ENCODE measurements at regions not wholly inside any gene's neighbourhood (a gene's known extent, or its start where the extent isn't known, plus 50 kb on each side); places are given as distances from the start of the nearest gene placed in this dataset.

GRCh38 chr2:142504754-142505153, 372.7 kb upstream of the KYNU start:
- DNase-seq = no peak
- WGBS (ENCODE audit: insufficient coverage) = no CpG with 5 or more reads among the region's 1 CpG
- Histone ChIP-seq H2AFZ (ENCODE audit: insufficient read depth, low read depth, low read length, poor library complexity, severe bottlenecking) (no peak overlapping the region), H4K20me1 (ENCODE audit: control insufficient read depth, insufficient read depth, low read length, poor library complexity, severe bottlenecking) (no peaks in the 10 kb centered on the region), H3K9ac (ENCODE audit: low read length) (no peak overlapping the region), H3K4me3 (ENCODE audit: control extremely low read depth in 1 of 5, extremely low read depth in 1 of 5, insufficient read depth in 1 of 5, low read depth in 2 of 5, low read length in 4 of 5) (no peak overlapping the region), H3K27me3 (replicated peaks in 1 of 4; ENCODE audit: control extremely low read depth in 1 of 4, control insufficient read depth in 3 of 4, insufficient read depth in 4 of 4, low read length in 3 of 4) (no peaks in the 10 kb centered on the region), H3K9me3 (ENCODE audit: control extremely low read depth in 1 of 3, control insufficient read depth in 2 of 3, insufficient read depth in 1 of 3, low read length in 2 of 3) (no peaks in the 10 kb centered on the region), H3K27ac (ENCODE audit: low read length in 2 of 2) (no peak overlapping the region), H3K4me2 (replicated peaks; ENCODE audit: low read depth, low read length, poor library complexity, severe bottlenecking) (no peak overlapping the region), H3K79me2 (ENCODE audit: control insufficient read depth, insufficient read depth, low read length) (no peaks in the 10 kb centered on the region), H3K36me3 (replicated peaks in 1 of 2; ENCODE audit: control extremely low read depth in 1 of 2, control insufficient read depth in 1 of 2, extremely low read depth in 1 of 2, insufficient read depth in 2 of 2, low read length in 1 of 2) (no peaks in the 10 kb centered on the region), H3K4me1 (ENCODE audit: control insufficient read depth in 2 of 2, insufficient read depth in 2 of 2, low read length in 2 of 2) (no peaks in the 10 kb centered on the region)
- H3K27me3 Mint-ChIP-seq = no peaks in the 10 kb centered on the region
- ChIA-PET POLR2A (no interaction called here), CTCF (no interaction called here)
- H3K4me1 Mint-ChIP-seq = no peaks in the 10 kb centered on the region
- no peak for ATAC-seq (ENCODE audit: low read depth)
- TF ChIP-seq EZH2 (IDR thresholded peaks at IDR 0.05; ENCODE audit: borderline replicate concordance, insufficient read depth, low read depth, low read length, poor library complexity, severe bottlenecking) = no peak
- TF ChIP-seq CTCF (IDR thresholded peaks at IDR 0.05) = no peak
- peaks cover 2% of the 10 kb centered on the region for H3K9me3 Mint-ChIP-seq (ENCODE audit: insufficient read depth)
- intact Hi-C loops (cut with micrococcal nuclease) = no loop called here
- H3K27ac Mint-ChIP-seq = no peak overlapping the region
- no peak overlapping the region for H3K4me3 Mint-ChIP-seq

GRCh38 chr2:142502402-142502801, 371.6 kb upstream of the LRP1B start:
- H3K27me3 Mint-ChIP-seq = no peaks in the 10 kb centered on the region
- no peak for TF ChIP-seq CTCF (IDR thresholded peaks at IDR 0.05)
- no peak for TF ChIP-seq EZH2 (IDR thresholded peaks at IDR 0.05; ENCODE audit: borderline replicate concordance, insufficient read depth, low read depth, low read length, poor library complexity, severe bottlenecking)
- H3K4me3 ChIP-seq (ENCODE audit: control extremely low read depth in 1 of 5, extremely low read depth in 1 of 5, insufficient read depth in 1 of 5, low read depth in 2 of 5, low read length in 4 of 5) = no peak overlapping the region
- no peak overlapping the region for H3K4me2 ChIP-seq (replicated peaks; ENCODE audit: low read depth, low read length, poor library complexity, severe bottlenecking)
- no peak overlapping the region for H3K4me3 Mint-ChIP-seq
- H3K9me3 ChIP-seq (ENCODE audit: control extremely low read depth in 1 of 3, control insufficient read depth in 2 of 3, insufficient read depth in 1 of 3, low read length in 2 of 3) = no peaks in the 10 kb centered on the region
- DNase-seq = no peak
- no peak overlapping the region for H3K27ac ChIP-seq (ENCODE audit: low read length in 2 of 2)
- no peaks in the 10 kb centered on the region for H3K4me1 Mint-ChIP-seq
- H2AFZ ChIP-seq (ENCODE audit: insufficient read depth, low read depth, low read length, poor library complexity, severe bottlenecking) = no peak overlapping the region
- H4K20me1 ChIP-seq (ENCODE audit: control insufficient read depth, insufficient read depth, low read length, poor library complexity, severe bottlenecking) = no peaks in the 10 kb centered on the region
- no peaks in the 10 kb centered on the region for H3K27me3 ChIP-seq (replicated peaks in 1 of 4; ENCODE audit: control extremely low read depth in 1 of 4, control insufficient read depth in 3 of 4, insufficient read depth in 4 of 4, low read length in 3 of 4)
- ATAC-seq (ENCODE audit: low read depth) = no peak
- H3K9ac ChIP-seq (ENCODE audit: low read length) = no peak overlapping the region
- no peak overlapping the region for H3K27ac Mint-ChIP-seq
- intact Hi-C loops (cut with micrococcal nuclease) = no loop called here
- H3K4me1 ChIP-seq (ENCODE audit: control insufficient read depth in 2 of 2, insufficient read depth in 2 of 2, low read length in 2 of 2) = no peaks in the 10 kb centered on the region
- H3K79me2 ChIP-seq (ENCODE audit: control insufficient read depth, insufficient read depth, low read length) = no peaks in the 10 kb centered on the region
- CTCF ChIA-PET = no interaction called here
- WGBS (ENCODE audit: insufficient coverage) = no CpG with 5 or more reads among the region's 1 CpG
- H3K9me3 Mint-ChIP-seq (ENCODE audit: insufficient read depth) = peaks cover 2% of the 10 kb centered on the region
- POLR2A ChIA-PET = no interaction called here
- no peaks in the 10 kb centered on the region for H3K36me3 ChIP-seq (replicated peaks in 1 of 2; ENCODE audit: control extremely low read depth in 1 of 2, control insufficient read depth in 1 of 2, extremely low read depth in 1 of 2, insufficient read depth in 2 of 2, low read length in 1 of 2)

All from B cell (primary cell).